Activated T-helper 1 cell treated with anti-CD3 and anti-CD28 coated beads, Interleukin-12 subunit alpha, Interleukin-12 subunit beta, Interleukin-2, Interleukin-4 antibody, amounts not matched to agents 30 ng/mL and 10 ng/mL and 1 ng/mL, durations not matched to agents 14 hours and 24 hours and 36 hours (primary cell): ENCODE measurements at regions not wholly inside any gene's neighbourhood (a gene's known extent, or its start where the extent isn't known, plus 50 kb on each side); places are given as distances from the start of the nearest gene placed in this dataset.

Experiments used
- DNase-seq: peaks from one replicate; pipeline ENCODE4 v3.0.0; 2021; ENCODE audit warnings: low spot score
- H3K27ac Mint-ChIP-seq: one replicate; pipeline ENCODE4 v1.8.0; 2021; ENCODE audit warnings: mild to moderate bottlenecking, mixed read lengths
- H3K27me3 Mint-ChIP-seq: one replicate; pipeline ENCODE4 v1.8.0; 2022; ENCODE audit warnings: mild to moderate bottlenecking, moderate library complexity, mixed read lengths; ENCODE audit not compliant: insufficient read depth
- H3K36me3 Mint-ChIP-seq: one replicate; pipeline ENCODE4 v1.8.0; 2021; ENCODE audit warnings: low read depth, mixed read lengths
- H3K4me1 Mint-ChIP-seq: one replicate; pipeline ENCODE4 v1.8.0; 2021; ENCODE audit warnings: low read depth, mixed read lengths
- H3K4me3 Mint-ChIP-seq: one replicate; pipeline ENCODE4 v1.8.0; 2021; ENCODE audit warnings: mild to moderate bottlenecking, moderate library complexity, mixed read lengths
- H3K9me3 Mint-ChIP-seq: one replicate; pipeline ENCODE4 v1.8.0; 2021; ENCODE audit warnings: mixed read lengths
- intact Hi-C: fragments of 100-400 bp; cut with micrococcal nuclease; formaldehyde crosslinking; loops from one replicate; pipeline ENCODE4 v1.15.1; 2024

DNA sequence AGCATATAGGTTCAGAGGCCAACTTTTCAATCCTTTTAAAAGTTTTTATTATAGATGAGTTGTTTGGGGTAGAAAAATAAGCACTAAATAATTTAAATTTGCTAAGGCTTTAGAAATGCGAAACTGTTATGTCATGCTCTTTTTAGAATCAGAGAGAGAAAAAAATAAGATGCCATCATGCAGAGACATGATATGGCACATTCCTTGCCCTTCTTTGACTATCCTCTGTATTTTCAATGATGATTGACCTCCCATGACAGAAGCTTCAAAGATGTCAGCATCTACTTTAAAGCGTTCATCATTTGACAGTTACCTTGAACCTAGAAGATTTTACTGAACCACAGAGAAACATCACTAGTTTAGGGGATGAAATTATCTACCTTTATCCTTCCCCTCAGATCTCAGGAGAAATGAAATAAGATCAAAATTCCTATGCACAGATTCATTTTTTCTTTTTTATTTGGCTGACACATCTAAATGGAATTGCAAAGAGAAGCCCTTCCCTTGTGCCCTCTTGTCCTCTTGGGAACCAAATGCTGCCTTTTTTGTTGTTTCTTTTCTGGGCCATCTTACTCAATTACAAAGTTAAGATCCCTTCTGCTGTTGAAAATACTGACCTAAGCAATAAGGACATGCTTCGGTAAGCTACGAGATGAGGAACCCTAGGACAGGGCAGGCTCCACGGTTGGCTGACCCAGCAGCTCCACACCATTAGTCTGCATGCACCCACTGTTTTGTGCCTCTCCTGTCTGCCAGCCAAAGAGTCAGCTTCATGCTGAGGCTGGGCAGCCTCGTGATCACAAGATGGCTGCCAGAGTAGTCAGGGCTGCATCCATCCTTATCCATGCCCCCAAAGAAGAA, 289.7 kb upstream of the TPM1 start:
- no peaks in the 10 kb centered on the region for H3K27me3 Mint-ChIP-seq
- intact Hi-C loops: no loop called here
- no peak overlapping the region for H3K27ac Mint-ChIP-seq
- no peak overlapping the region for H3K4me3 Mint-ChIP-seq
- H3K4me1 Mint-ChIP-seq: no peaks in the 10 kb centered on the region
- H3K36me3 Mint-ChIP-seq: no peaks in the 10 kb centered on the region
- no peaks in the 10 kb centered on the region for H3K9me3 Mint-ChIP-seq
- no peak for DNase-seq

DNA sequence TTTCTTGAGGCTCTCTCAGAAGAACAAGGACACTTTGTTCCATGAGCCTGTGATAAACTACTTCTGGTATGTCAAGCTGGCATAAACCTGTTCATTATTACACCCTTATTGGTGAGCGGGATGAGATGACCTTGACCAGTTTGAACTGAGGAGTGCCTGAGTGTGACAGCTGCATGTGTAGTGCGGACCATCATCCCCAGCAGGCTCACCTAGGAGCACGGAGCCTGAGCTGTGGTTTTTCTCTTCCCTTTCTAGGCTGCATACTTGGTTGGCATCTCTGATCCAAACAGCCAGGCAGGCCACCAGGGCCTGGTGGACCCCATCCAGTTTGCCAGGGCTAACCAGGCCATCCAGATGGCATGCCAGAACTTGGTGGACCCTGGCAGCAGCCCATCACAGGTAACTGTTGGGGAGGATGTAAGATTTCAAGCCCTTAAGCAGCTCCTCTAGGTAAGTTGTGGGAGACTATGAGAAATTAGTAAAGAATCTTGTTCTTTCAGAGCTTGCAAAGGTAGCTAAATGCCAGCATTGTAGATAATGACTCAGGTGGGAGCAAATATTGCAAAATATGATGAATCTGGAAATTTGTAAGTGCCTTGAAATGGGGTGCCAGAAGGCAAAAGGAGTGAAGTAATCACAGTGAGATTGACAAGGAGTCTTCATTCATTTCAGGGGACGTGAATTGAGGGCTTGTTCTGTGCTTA, 288.9 kb upstream of the TPM1 start:
- intact Hi-C loops: no loop called here
- Mint-ChIP-seq H3K36me3 (no peaks in the 10 kb centered on the region), H3K27ac (no peak overlapping the region), H3K4me3 (no peak overlapping the region), H3K9me3 (no peaks in the 10 kb centered on the region), H3K27me3 (no peaks in the 10 kb centered on the region), H3K4me1 (no peaks in the 10 kb centered on the region)
- DNase-seq: no peak

DNA sequence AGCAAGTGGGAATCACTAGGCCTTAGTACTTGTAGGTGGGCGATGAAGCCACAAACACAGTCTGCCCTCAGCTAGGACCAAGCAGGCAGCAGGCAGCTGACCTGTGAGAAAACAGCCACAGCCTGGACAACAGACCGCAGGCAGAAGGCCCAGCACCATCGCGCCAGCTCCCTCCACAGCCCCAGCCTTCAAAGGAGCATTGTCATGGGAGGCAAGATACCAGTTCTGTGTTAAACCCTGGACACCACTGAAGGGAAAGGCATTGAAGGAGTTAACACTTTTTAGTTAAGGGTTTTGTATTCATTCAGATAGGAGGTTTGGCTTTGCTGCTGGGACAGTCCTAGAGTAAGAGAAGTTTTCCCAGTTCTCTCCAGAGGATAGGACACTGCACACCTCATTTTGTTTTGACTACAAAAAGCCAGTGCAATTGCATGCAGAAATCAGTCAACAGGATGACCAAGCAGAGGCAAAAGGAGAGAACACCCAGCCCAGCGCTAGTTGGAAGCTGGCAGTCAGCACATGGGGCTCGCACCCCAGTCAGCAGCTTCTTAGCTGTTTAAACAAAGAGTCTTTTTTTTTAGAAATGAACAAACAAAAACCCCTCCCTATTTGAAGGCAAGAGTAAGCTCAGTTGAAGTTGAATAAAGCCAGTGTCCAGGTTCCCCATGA, 286.1 kb upstream of the TPM1 start:
- H3K27ac Mint-ChIP-seq: no peak overlapping the region
- H3K36me3 Mint-ChIP-seq: no peaks in the 10 kb centered on the region
- DNase-seq: no peak
- no peaks in the 10 kb centered on the region for H3K4me1 Mint-ChIP-seq
- no peaks in the 10 kb centered on the region for H3K9me3 Mint-ChIP-seq
- no peak overlapping the region for H3K4me3 Mint-ChIP-seq
- intact Hi-C loops: no loop called here
- H3K27me3 Mint-ChIP-seq: no peaks in the 10 kb centered on the region

DNA sequence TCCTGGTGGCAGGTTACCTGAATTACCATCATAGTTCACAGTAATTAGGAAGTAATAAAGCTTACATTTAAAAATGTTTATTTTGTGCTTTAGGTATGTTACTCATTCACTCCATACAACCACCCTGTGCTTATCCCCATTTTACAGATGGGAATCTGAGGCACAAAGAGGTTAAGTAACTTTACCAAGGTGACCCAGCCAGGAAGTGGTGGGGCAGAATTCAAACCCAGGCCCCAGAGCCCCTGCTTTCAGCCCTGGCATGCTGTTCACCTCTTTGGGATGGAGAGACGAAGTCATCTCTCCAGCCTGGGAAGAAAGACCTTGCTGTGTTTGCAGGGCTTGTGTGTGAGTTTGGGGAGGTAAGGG, 285.6 kb upstream of the TPM1 start:
- no peak overlapping the region for H3K4me3 Mint-ChIP-seq
- no peaks in the 10 kb centered on the region for H3K27me3 Mint-ChIP-seq
- no peaks in the 10 kb centered on the region for H3K9me3 Mint-ChIP-seq
- no peaks in the 10 kb centered on the region for H3K4me1 Mint-ChIP-seq
- no peak overlapping the region for H3K27ac Mint-ChIP-seq
- no peak for DNase-seq
- no peaks in the 10 kb centered on the region for H3K36me3 Mint-ChIP-seq
- intact Hi-C loops: no loop called here

DNA sequence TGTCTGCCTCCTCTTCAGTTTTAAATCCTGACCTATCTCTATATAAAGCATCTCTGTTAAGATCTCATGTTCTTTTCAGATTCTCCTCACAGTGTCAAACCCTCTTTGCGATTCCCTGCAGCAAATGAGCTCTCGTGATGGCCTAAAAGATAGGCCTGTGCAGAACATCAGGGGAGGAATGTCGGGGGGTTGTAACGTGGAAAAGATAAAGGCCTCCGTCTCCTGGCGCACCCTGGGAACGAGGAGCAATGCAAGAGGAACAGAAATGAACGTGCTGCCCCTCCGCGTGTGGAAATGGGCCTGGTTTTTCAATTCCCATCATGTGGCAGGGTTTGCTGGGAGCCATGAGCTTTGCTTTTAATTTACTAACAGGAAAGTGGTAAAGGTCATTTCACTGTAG, 285.0 kb upstream of the TPM1 start:
- H3K4me1 Mint-ChIP-seq: no peaks in the 10 kb centered on the region
- H3K27me3 Mint-ChIP-seq: no peaks in the 10 kb centered on the region
- no peak for DNase-seq
- H3K9me3 Mint-ChIP-seq: no peaks in the 10 kb centered on the region
- H3K36me3 Mint-ChIP-seq: no peaks in the 10 kb centered on the region
- H3K27ac Mint-ChIP-seq: no peak overlapping the region
- intact Hi-C loops: no loop called here
- H3K4me3 Mint-ChIP-seq: no peak overlapping the region

DNA sequence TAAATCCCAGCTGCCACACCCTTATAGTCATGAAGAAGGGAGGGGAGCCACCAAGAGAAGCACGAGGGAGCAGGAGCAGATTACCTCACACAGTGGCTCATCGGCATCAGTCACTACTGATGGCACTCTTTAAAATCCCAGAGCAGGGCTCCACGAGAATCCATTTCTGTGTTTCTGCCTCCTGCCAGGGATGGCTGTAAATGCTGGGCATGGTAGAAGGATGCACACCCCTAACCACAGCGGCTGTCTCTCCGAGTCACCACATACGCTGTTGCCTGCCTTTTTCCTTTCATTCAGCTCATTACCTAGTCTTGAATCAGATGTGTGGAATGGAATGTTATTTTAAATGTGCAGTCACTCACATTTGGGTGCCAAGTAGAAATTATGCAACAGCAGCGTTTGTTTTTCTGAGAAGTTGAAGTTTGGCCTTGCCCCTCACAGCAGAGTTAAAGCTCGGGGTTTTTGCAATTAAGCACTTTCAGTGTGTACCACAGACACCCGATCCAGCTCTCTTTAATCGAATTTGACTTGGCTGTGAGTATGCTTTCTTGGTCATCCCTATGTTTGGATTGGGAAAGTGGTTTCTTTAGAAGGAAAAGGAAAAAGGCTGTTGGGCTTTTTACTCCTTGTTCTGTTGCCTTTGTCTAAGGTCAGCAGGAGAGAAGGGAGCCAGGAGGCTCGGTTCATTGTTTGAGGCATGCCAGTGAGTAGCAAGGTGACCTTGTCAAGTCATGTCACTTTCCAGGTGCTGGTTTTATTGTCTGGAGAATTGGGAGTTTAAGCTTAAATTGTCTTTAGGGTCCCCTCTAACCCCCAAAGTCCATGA, 284.2 kb upstream of the TPM1 start:
- Mint-ChIP-seq H3K4me3 (no peak overlapping the region), H3K9me3 (no peaks in the 10 kb centered on the region), H3K36me3 (no peaks in the 10 kb centered on the region)

DNA sequence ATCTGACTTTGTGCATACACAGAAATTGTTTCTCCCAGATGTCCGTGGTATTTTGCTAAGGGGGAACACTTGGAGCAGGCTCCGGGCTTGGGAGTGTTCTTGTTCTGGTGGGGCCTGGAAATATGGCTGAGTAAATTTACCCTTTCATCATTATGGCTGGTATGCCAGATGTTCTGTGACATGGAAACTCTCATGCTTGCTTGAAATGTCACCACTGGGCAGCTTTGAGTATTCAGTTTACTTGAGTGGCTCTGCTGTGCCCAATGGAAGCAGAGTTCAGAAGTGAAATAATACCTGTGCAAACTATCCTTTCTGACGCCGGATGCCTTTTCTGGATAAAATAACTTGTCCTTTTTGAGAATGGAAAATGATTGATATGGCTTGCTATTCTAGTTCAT, 283.6 kb upstream of the TPM1 start:
- DNase-seq: no peak
- no peaks in the 10 kb centered on the region for H3K36me3 Mint-ChIP-seq
- H3K9me3 Mint-ChIP-seq: no peaks in the 10 kb centered on the region
- H3K27ac Mint-ChIP-seq: no peak overlapping the region
- no peaks in the 10 kb centered on the region for H3K4me1 Mint-ChIP-seq
- intact Hi-C loops: no loop called here
- no peak overlapping the region for H3K4me3 Mint-ChIP-seq
- no peaks in the 10 kb centered on the region for H3K27me3 Mint-ChIP-seq

More for the DNA sequence above, 284.2 kb upstream of the TPM1 start:
- DNase-seq: no peak
- Mint-ChIP-seq H3K4me1 (no peaks in the 10 kb centered on the region), H3K27me3 (no peaks in the 10 kb centered on the region), H3K27ac (no peak overlapping the region)
- intact Hi-C loops: no loop called here

DNA sequence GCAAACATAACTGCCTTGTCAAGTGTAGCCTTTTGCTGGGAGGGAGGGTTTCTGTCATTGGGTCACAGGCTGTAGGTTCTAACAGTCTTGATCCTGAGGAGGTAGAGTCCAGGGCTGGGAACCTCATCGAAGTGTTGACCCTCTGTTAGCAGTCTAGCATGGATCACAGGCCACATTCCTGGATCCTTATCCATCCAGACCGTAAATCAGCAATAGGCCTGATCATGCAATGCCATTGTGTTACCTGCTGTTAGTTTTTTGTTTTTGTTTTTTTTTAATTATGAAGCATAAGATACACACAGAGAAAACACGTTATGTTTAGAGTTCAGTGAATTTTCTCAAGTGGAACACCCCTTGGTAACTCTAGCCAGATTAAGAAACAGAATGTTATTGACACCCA, 282.0 kb upstream of the TPM1 start:
- H3K4me1 Mint-ChIP-seq: no peaks in the 10 kb centered on the region
- no peaks in the 10 kb centered on the region for H3K9me3 Mint-ChIP-seq
- DNase-seq: no peak
- no peak overlapping the region for H3K27ac Mint-ChIP-seq
- no peak overlapping the region for H3K4me3 Mint-ChIP-seq
- intact Hi-C loops: no loop called here
- H3K36me3 Mint-ChIP-seq: no peaks in the 10 kb centered on the region
- H3K27me3 Mint-ChIP-seq: no peaks in the 10 kb centered on the region

DNA sequence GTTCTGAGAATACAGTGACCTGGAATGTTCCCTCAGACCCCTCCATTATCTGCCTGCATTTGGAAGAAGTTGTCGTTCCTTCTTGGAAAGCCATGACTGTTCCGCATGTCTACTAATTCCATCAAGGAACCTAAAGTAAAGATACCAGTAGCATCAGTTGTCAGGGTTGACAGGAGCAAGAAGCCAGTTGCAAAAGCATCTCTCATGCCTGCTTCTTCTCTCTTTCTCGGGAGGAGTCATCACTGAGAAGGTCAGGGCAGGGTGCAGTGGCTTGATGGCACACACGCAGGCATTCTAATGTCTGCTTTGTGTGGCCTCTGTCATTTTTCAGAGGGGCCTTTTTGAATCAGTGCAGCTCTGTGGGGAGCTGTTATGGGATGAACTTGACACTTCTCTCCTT, 276.6 kb upstream of the TPM1 start:
- intact Hi-C loops: no loop called here
- DNase-seq: no peak
- H3K9me3 Mint-ChIP-seq: no peaks in the 10 kb centered on the region
- no peak overlapping the region for H3K27ac Mint-ChIP-seq
- no peaks in the 10 kb centered on the region for H3K27me3 Mint-ChIP-seq
- H3K36me3 Mint-ChIP-seq: no peaks in the 10 kb centered on the region
- no peaks in the 10 kb centered on the region for H3K4me1 Mint-ChIP-seq
- H3K4me3 Mint-ChIP-seq: no peak overlapping the region

DNA sequence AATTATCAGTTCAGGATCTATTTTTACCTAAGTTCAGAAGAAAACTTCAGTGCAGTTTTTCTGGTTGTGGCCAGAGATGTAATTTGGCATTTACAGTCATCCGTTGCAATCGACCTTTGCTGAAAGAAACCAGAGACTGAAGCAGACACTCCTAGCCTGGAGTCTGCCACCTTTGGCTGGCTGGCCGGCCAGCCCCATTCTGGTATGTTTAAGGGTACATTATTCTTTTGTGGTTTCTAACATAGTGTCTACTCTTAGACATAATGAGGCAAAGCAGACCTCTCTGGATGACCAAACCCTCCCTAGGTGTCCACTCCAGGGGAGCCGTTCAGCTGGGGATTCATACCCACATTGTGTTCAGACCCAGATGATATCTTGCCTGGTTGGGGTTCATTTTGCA, 275.9 kb upstream of the TPM1 start:
- H3K4me1 Mint-ChIP-seq: no peaks in the 10 kb centered on the region
- H3K27me3 Mint-ChIP-seq: no peaks in the 10 kb centered on the region
- DNase-seq: no peak
- no peak overlapping the region for H3K4me3 Mint-ChIP-seq
- intact Hi-C loops: no loop called here
- H3K27ac Mint-ChIP-seq: no peak overlapping the region
- H3K9me3 Mint-ChIP-seq: no peaks in the 10 kb centered on the region
- H3K36me3 Mint-ChIP-seq: no peaks in the 10 kb centered on the region

DNA sequence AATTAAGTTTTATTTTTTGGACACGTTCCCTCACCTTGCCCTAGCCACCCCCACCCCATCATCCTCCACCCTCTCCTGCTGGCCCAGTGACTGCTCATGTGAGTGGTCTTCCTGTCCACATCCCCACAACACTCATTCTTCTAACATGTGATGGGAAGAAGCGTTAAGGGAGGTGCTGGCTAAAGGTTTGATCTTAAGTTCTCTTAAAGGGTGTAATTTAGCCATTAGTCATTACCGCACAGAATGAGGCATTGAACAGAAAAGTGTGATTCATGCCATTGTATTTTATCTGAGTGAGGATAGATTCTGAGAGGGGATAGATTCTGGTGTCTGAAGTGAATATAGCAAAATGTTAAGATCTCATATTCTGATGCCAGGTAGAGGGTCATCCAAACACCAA, 272.9 kb upstream of the TPM1 start:
- H3K36me3 Mint-ChIP-seq: no peaks in the 10 kb centered on the region
- no peak for DNase-seq
- H3K4me3 Mint-ChIP-seq: no peak overlapping the region
- no peak overlapping the region for H3K27ac Mint-ChIP-seq
- intact Hi-C loops: no loop called here
- no peaks in the 10 kb centered on the region for H3K9me3 Mint-ChIP-seq
- no peaks in the 10 kb centered on the region for H3K4me1 Mint-ChIP-seq
- H3K27me3 Mint-ChIP-seq: no peaks in the 10 kb centered on the region

DNA sequence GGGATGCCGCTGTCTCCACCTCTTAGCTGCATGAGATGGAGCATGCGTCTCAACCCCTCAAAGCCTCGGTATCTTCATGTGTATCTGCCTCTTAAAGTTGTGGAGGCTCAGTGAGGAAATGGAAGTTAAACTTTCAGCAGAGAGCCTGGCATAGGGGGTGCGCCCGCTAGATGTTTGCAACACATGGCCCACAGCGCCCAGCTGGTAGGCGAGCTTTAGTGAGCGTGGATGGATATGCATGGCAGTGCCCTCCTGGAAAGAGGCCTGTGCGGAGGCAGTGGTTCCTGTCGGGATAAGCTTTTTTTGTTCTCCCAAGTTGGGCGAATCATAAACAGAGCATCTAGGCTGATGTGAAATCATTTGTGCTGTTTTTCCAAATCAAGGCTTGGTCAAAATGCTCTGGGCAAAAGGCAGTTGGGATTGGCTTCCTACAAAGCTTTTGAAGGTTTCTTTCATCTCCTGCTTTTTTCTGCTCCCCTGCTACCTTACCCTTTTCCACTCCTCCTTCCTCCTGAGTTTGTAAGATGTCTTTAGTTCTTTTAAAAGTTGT, 272.4 kb upstream of the TPM1 start:
- Mint-ChIP-seq H3K4me1 (no peaks in the 10 kb centered on the region), H3K4me3 (no peak overlapping the region), H3K9me3 (no peaks in the 10 kb centered on the region), H3K36me3 (no peaks in the 10 kb centered on the region), H3K27me3 (no peaks in the 10 kb centered on the region), H3K27ac (no peak overlapping the region)
- DNase-seq: no peak
- intact Hi-C loops: no loop called here
